Mesenchymal stem cell (in vitro differentiated cells and primary cell): ENCODE measurements at regions not wholly inside any gene's neighbourhood (a gene's known extent, or its start where the extent isn't known, plus 50 kb on each side); places are given as distances from the start of the nearest gene placed in this dataset.
A peak's percentile ranks its signal among the peaks of the same experiment; 100 is the strongest.

ENCODE experiments used
- DNase-seq: peaks from one replicate; pipeline ENCODE4 v3.0.0-alpha.2; 2013
- H2AFZ ChIP-seq: one replicate; pipeline ENCODE4 v1.6.1; 2013; ENCODE audit warnings: low read depth, mild to moderate bottlenecking, control low read depth, inconsistent platforms, low read length, moderate library complexity
- H2AK5ac ChIP-seq: 2 replicates; pipeline ENCODE4 v1.6.1; 2013; ENCODE audit warnings: low read length, moderate library complexity, mild to moderate bottlenecking, inconsistent platforms; ENCODE audit not compliant: severe bottlenecking
- H2BK120ac ChIP-seq: one replicate; pipeline ENCODE4 v1.6.1; 2013; ENCODE audit warnings: low read depth, mild to moderate bottlenecking, inconsistent platforms, low read length, moderate library complexity
- H2BK12ac ChIP-seq, 2 experiments: one replicate each; pipeline ENCODE4 v1.6.1; 2013; ENCODE audit warnings: inconsistent platforms in 2 of 2, low read length in 2 of 2, mild to moderate bottlenecking in 2 of 2, moderate library complexity in 2 of 2, control low read depth in 1 of 2
- H2BK15ac ChIP-seq: one replicate; pipeline ENCODE4 v1.6.1; 2013; ENCODE audit warnings: mild to moderate bottlenecking, low read depth, inconsistent platforms; ENCODE audit not compliant: poor library complexity, severe bottlenecking
- H2BK5ac ChIP-seq: 2 replicates; pipeline ENCODE4 v1.6.1; 2013; ENCODE audit warnings: low read depth, mild to moderate bottlenecking, low read length, control low read depth, inconsistent platforms; ENCODE audit not compliant: poor library complexity, severe bottlenecking
- H3K14ac ChIP-seq, 2 experiments: one replicate each; pipeline ENCODE4 v1.6.1; 2013; ENCODE audit warnings: inconsistent platforms in 2 of 2, low read length in 2 of 2, control low read depth in 1 of 2, mild to moderate bottlenecking in 1 of 2, moderate library complexity in 1 of 2
- H3K18ac ChIP-seq, 2 experiments: one replicate each; pipeline ENCODE4 v1.6.1; 2013; ENCODE audit warnings: inconsistent platforms in 2 of 2, low read length in 2 of 2, control low read depth in 1 of 2, low read depth in 1 of 2, mild to moderate bottlenecking in 1 of 2
- H3K23ac ChIP-seq, 2 experiments: one replicate each; pipeline ENCODE4 v1.6.1; 2013; ENCODE audit warnings: inconsistent platforms in 2 of 2, low read length in 2 of 2, mild to moderate bottlenecking in 2 of 2, moderate library complexity in 2 of 2, control low read depth in 1 of 2
- H3K27ac ChIP-seq: 2 replicates; pipeline ENCODE4 v1.5.1; 2013; ENCODE audit warnings: mild to moderate bottlenecking, moderate library complexity, low read length, control low read depth, inconsistent platforms; ENCODE audit not compliant: poor library complexity, severe bottlenecking
- H3K27me3 ChIP-seq, 2 experiments: 2 replicates each; pipeline versions ENCODE4 v1.6.1 to v1.7.0; 2013; ENCODE audit warnings: low read length in 2 of 2, mild to moderate bottlenecking in 2 of 2, moderate library complexity in 2 of 2, control low read depth in 1 of 2, inconsistent platforms in 1 of 2; ENCODE audit not compliant: control insufficient read depth in 1 of 2, insufficient read depth in 1 of 2
- H3K36me3 ChIP-seq, 2 experiments: 2 replicates each; pipeline versions ENCODE4 v1.6.1 to v1.7.0; 2013; ENCODE audit warnings: low read length in 2 of 2, control low read depth in 1 of 2, inconsistent platforms in 1 of 2, low read depth in 1 of 2, mild to moderate bottlenecking in 1 of 2; ENCODE audit not compliant: insufficient read depth in 2 of 2, control insufficient read depth in 1 of 2
- H3K4ac ChIP-seq, 2 experiments: one replicate each; pipeline ENCODE4 v1.6.1; 2013; ENCODE audit warnings: inconsistent platforms in 2 of 2, low read length in 2 of 2, mild to moderate bottlenecking in 2 of 2, moderate library complexity in 2 of 2, control low read depth in 1 of 2, low read depth in 1 of 2
- H3K4me1 ChIP-seq: 2 replicates; pipeline ENCODE4 v1.6.1; 2013; ENCODE audit warnings: low read depth, low read length, control low read depth; ENCODE audit not compliant: control insufficient read depth, insufficient read depth
- H3K4me2 ChIP-seq: 2 replicates; pipeline ENCODE4 v1.6.1; 2013; ENCODE audit warnings: low read length, mild to moderate bottlenecking, inconsistent platforms; ENCODE audit not compliant: poor library complexity, severe bottlenecking
- H3K4me3 ChIP-seq, 2 experiments: 2 replicates each; pipeline versions ENCODE4 v1.5.1 to v1.7.0; 2013; ENCODE audit warnings: low read length in 2 of 2, mild to moderate bottlenecking in 2 of 2, control low read depth in 1 of 2, low read depth in 1 of 2; ENCODE audit not compliant: insufficient read depth in 1 of 2
- H3K79me1 ChIP-seq: replicated peaks from 2 replicates; pipeline ENCODE4 v1.6.1; 2013; ENCODE audit warnings: mild to moderate bottlenecking, control low read depth, low read length, inconsistent platforms; ENCODE audit not compliant: poor library complexity, severe bottlenecking
- H3K9ac ChIP-seq: 2 replicates; pipeline ENCODE4 v1.7.0; 2013; ENCODE audit warnings: mild to moderate bottlenecking, low read length, moderate library complexity
- H3K9me3 ChIP-seq: 2 replicates; pipeline ENCODE4 v1.7.0; 2013; ENCODE audit warnings: mild to moderate bottlenecking, low read length; ENCODE audit not compliant: control insufficient read depth
- H4K8ac ChIP-seq: one replicate; pipeline ENCODE4 v1.6.1; 2013; ENCODE audit warnings: inconsistent platforms, mild to moderate bottlenecking, low read length, moderate library complexity
- H4K91ac ChIP-seq: one replicate; pipeline ENCODE4 v1.6.1; 2013; ENCODE audit warnings: mild to moderate bottlenecking, low read length, inconsistent platforms
- WGBS: methylation state at CpG from one replicate; pipeline ENCODE4 v1.1.7; 2013; ENCODE audit warnings: mixed read lengths; 5-methylcytosine and 5-hydroxymethylcytosine counted together

DNA sequence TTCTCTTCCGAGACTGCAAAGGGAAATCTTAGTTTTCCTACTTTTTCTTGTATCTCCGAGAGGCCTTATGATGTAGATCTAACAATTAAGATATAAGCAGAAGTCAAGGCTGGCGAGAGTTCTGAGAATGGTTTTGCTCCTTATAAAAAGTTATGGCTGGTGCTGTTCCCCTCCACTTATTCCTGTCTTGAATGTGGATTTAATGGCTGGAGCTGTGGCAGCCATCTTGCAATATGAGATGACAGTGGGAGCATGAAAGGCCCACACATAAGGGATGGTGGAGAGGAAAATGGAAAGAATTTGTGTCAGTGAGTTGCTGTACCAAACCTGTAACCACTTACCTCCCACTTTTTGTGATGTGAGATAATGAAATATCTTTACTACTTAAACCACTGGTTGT lies 124.6 kb upstream of the SLC22A23 start:
- no peak overlapping the region for H2BK15ac ChIP-seq
- WGBS, result 88% methylated on average over 2 of the region's 3 CpGs
- H3K79me1 ChIP-seq, result no peaks in the 10 kb centered on the region
- H2AK5ac ChIP-seq, result no peak overlapping the region
- no peak overlapping the region for H4K91ac ChIP-seq
- no peak overlapping the region for H3K4me2 ChIP-seq
- no peaks in the 10 kb centered on the region for H3K9me3 ChIP-seq
- H2BK12ac ChIP-seq, result no peak overlapping the region
- H3K18ac ChIP-seq, result no peak overlapping the region
- no peak overlapping the region for H3K9ac ChIP-seq
- DNase-seq, result no peak
- H3K4ac ChIP-seq, result no peak overlapping the region
- no peak overlapping the region for H3K23ac ChIP-seq
- no peaks in the 10 kb centered on the region for H3K27me3 ChIP-seq
- no peak overlapping the region for H2BK120ac ChIP-seq
- H2BK5ac ChIP-seq, result no peak overlapping the region
- H3K4me3 ChIP-seq, result no peak overlapping the region
- no peaks in the 10 kb centered on the region for H3K36me3 ChIP-seq
- no peak overlapping the region for H3K14ac ChIP-seq
- no peak overlapping the region for H2AFZ ChIP-seq
- H4K8ac ChIP-seq, result no peak overlapping the region
- H3K4me1 ChIP-seq, result no peaks in the 10 kb centered on the region
- H3K27ac ChIP-seq, result no peak overlapping the region

DNA sequence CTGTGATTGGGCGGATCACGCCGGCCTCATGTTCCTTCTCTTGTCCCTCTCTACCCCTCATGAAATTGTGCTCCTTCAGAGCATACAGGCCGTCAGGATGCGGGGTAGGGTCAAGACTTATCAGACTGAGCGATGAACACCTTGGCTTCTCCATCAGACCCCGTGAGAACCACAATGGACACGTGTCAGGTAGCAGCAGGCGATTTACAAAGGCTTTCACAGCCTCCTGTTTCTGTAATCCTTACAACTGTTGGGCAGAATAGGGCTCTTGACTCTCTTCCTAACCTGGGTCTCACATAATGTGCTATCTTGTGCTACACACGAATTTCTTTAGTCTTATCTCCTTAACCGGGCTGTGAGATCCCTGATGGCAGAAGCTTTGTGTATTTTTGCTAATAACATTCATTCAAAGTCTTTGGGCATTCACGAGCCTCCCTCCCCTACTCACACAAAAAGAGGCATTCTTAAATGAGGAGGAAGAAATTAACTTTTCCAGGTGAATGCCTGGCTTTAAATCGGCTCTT lies 122.9 kb upstream of the SLC22A23 start:
- Histone ChIP-seq H3K27me3 (peaks cover 0 to 5% of the 10 kb centered on the region in 2 experiments), H2BK12ac (no peak overlapping the region), H2AK5ac (no peak overlapping the region), H2AFZ (no peak overlapping the region), H3K9ac (no peak overlapping the region), H2BK15ac (no peak overlapping the region), H3K23ac (no peak overlapping the region), H3K4me1 (no peaks in the 10 kb centered on the region), H3K27ac (no peak overlapping the region), H4K91ac (no peak overlapping the region), H3K36me3 (no peaks in the 10 kb centered on the region), H3K4me2 (no peak overlapping the region), H3K18ac (no peak overlapping the region), H2BK5ac (no peak overlapping the region), H2BK120ac (no peak overlapping the region), H3K14ac (no peak overlapping the region), H3K79me1 (no peaks in the 10 kb centered on the region), H3K4me3 (no peak overlapping the region), H4K8ac (no peak overlapping the region), H3K9me3 (no peaks in the 10 kb centered on the region), H3K4ac (no peak overlapping the region)
- 93% methylated on average over 10 of the region's 13 CpGs for WGBS
- no peak for DNase-seq

DNA sequence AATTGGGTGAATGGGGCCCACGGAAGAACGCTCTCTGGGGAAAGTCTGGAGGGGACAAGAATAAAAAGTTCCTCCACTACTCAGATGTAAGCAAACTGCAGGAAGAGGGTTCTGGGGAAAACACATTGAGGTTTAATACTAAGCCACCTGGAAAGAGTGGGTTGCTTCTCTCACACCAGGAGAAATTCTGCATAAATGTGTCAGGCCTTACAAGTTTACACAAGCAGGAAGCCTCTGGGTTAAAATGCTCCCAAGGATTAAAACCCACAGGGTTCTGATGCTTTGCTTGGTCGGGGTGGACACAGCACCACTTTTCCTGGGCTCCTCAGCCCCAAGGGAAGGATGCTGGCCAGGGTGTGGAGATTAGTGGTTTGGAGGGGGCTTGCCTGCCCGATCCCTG lies 122.1 kb upstream of the SLC22A23 start:
- WGBS, result 93% methylated on average over 3 of the region's 4 CpGs
- Histone ChIP-seq H3K27me3 (peaks cover 0 to 5% of the 10 kb centered on the region in 2 experiments), H3K18ac (no peak overlapping the region), H2BK5ac (no peak overlapping the region), H2BK120ac (no peak overlapping the region), H2AFZ (no peak overlapping the region), H3K36me3 (no peaks in the 10 kb centered on the region), H3K4me2 (no peak overlapping the region), H2BK15ac (no peak overlapping the region), H3K4me1 (no peaks in the 10 kb centered on the region), H3K79me1 (no peaks in the 10 kb centered on the region), H3K23ac (no peak overlapping the region), H3K14ac (no peak overlapping the region), H3K4ac (no peak overlapping the region), H4K91ac (no peak overlapping the region), H3K9ac (no peak overlapping the region), H2AK5ac (no peak overlapping the region), H3K4me3 (no peak overlapping the region), H3K27ac (no peak overlapping the region), H3K9me3 (no peaks in the 10 kb centered on the region), H2BK12ac (no peak overlapping the region), H4K8ac (no peak overlapping the region)
- no peak for DNase-seq

DNA sequence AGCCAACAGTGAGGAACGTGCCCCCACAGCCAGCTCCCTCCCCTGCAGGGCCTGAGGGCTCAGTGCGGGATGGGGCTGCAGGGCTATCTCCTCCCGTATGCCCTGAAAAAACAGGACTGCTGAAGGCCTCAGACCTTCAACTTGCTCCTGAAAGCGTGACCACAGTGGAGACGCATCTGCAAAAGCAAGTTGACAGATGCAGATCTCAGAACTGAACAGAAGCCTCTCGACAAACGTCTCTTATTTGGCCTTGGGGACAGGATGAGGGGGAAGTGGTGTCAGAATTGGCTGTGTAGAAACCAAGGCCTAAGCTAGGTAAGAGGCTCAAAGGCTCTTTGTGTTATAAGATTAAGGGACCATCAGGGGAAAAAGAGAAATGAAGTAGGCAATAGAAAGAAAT lies 120.7 kb upstream of the SLC22A23 start:
- Histone ChIP-seq H2BK15ac (no peak overlapping the region), H4K91ac (peak overlapping the region; percentile 41), H3K9ac (no peak overlapping the region), H3K18ac (no peak overlapping the region), H3K4ac (no peak overlapping the region), H3K27ac (no peak overlapping the region), H3K4me2 (no peak overlapping the region), H3K23ac (no peak overlapping the region), H2AFZ (no peak overlapping the region), H3K4me3 (no peak overlapping the region), H3K14ac (no peak overlapping the region), H3K36me3 (no peaks in the 10 kb centered on the region), H2AK5ac (no peak overlapping the region), H2BK5ac (no peak overlapping the region), H3K4me1 (no peaks in the 10 kb centered on the region), H2BK120ac (no peak overlapping the region), H3K9me3 (no peaks in the 10 kb centered on the region), H2BK12ac (no peak overlapping the region), H4K8ac (no peak overlapping the region), H3K79me1 (no peaks in the 10 kb centered on the region), H3K27me3 (peaks cover 0 to 5% of the 10 kb centered on the region in 2 experiments)
- 80% methylated on average over 7 of the region's 7 CpGs for WGBS
- DNase-seq, result no peak
